ENCODE measurements at regions not wholly inside any gene's neighbourhood (a gene's known extent, or its start where the extent isn't known, plus 50 kb on each side); places are given as distances from the start of the nearest gene placed in this dataset.

GRCh38 chr13:78228940-78229339, 310.3 kb upstream of the EDNRB start:
- POLR2A ChIA-PET = no interaction called here
- DNase-seq (ENCODE audit: unreplicated experiment) = no peak
- TF ChIP-seq CTCF (IDR thresholded peaks at IDR 0.05; ENCODE audit: unreplicated experiment) = no peak
- BruUV-seq (replicated peaks) = no TSS peak
- CTCF ChIA-PET = interaction anchor here (1.0 kb wide), 1 partner anchor 12 kb away, joined by 3 read pairs; no protein-coding TSS in a partner anchor
- intact Hi-C loops (cut with micrococcal nuclease) = no loop called here
- Mint-ChIP-seq H3K4me3 (ENCODE audit: unreplicated experiment) (no peak overlapping the region), H3K27ac (ENCODE audit: low read depth, unreplicated experiment) (no peak overlapping the region), H3K36me3 (ENCODE audit: insufficient read depth, unreplicated experiment) (no peaks in the 10 kb centered on the region), H3K27me3 (ENCODE audit: insufficient read depth, unreplicated experiment) (peaks cover 42% of the 10 kb centered on the region), H3K9me3 (ENCODE audit: unreplicated experiment) (no peaks in the 10 kb centered on the region), H3K4me1 (ENCODE audit: insufficient read depth, unreplicated experiment) (no peaks in the 10 kb centered on the region)

GRCh38 chr13:78228211-78228610, 309.6 kb upstream of the EDNRB start:
- POLR2A ChIA-PET = no interaction called here
- no peaks in the 10 kb centered on the region for H3K4me1 Mint-ChIP-seq (ENCODE audit: insufficient read depth, unreplicated experiment)
- H3K4me3 Mint-ChIP-seq (ENCODE audit: unreplicated experiment) = no peak overlapping the region
- H3K27ac Mint-ChIP-seq (ENCODE audit: low read depth, unreplicated experiment) = no peak overlapping the region
- BruUV-seq (replicated peaks) = no TSS peak
- peaks cover 35% of the 10 kb centered on the region for H3K27me3 Mint-ChIP-seq (ENCODE audit: insufficient read depth, unreplicated experiment)
- CTCF ChIA-PET = no interaction called here
- no peak for TF ChIP-seq CTCF (IDR thresholded peaks at IDR 0.05; ENCODE audit: unreplicated experiment)
- no peaks in the 10 kb centered on the region for H3K36me3 Mint-ChIP-seq (ENCODE audit: insufficient read depth, unreplicated experiment)
- intact Hi-C loops (cut with micrococcal nuclease) = no loop called here
- DNase-seq (ENCODE audit: unreplicated experiment) = no peak
- H3K9me3 Mint-ChIP-seq (ENCODE audit: unreplicated experiment) = no peaks in the 10 kb centered on the region

- H3K9me3 Mint-ChIP-seq (ENCODE audit: unreplicated experiment) = no peaks in the 10 kb centered on the region
- ChIA-PET POLR2A (no interaction called here), CTCF (no interaction called here)
- intact Hi-C loops (cut with micrococcal nuclease) = no loop called here
- peaks cover 30% of the 10 kb centered on the region for H3K27me3 Mint-ChIP-seq (ENCODE audit: insufficient read depth, unreplicated experiment)
- no peak overlapping the region for H3K4me3 Mint-ChIP-seq (ENCODE audit: unreplicated experiment)
- no peak for TF ChIP-seq CTCF (IDR thresholded peaks at IDR 0.05; ENCODE audit: unreplicated experiment)
- BruUV-seq (replicated peaks) = no TSS peak
- no peak overlapping the region for H3K27ac Mint-ChIP-seq (ENCODE audit: low read depth, unreplicated experiment)
- DNase-seq (ENCODE audit: unreplicated experiment) = no peak
- H3K36me3 Mint-ChIP-seq (ENCODE audit: insufficient read depth, unreplicated experiment) = no peaks in the 10 kb centered on the region
- H3K4me1 Mint-ChIP-seq (ENCODE audit: insufficient read depth, unreplicated experiment) = no peaks in the 10 kb centered on the region
These were observed 309.1 kb upstream of the EDNRB start for GRCh38 chr13:78227709-78228108.

DNA sequence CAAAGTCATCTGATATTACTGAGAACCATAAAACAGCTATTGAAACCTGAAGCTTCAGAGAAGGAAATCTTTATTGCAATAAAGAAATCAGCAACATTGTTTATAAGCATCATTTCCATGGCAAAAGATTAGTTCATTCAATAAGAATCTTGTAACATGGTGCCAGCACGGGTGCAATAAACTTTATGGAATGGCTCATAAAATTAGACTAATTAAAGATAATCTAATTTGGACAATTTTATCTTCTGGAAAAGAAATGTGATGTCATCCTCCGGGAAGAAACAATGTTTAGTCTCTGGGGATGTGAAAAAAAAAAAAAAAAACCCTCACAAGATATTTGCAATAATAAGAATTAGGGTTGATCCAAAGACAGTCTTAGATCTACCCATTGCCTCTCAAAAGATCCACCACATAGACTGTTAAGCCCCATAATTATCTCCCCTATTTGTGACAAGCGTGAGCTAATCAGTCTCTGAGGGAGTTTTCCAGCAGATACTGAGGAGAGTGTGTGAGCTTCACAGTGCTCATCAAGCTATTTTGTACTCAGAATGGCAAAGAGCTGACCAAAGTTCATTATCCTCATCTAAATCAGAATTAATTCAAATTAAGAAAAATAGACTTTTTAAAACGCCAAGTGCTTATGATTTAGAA, 297.0 kb upstream of the EDNRB start:
- Mint-ChIP-seq H3K9me3 (ENCODE audit: unreplicated experiment) (no peaks in the 10 kb centered on the region), H3K27ac (ENCODE audit: low read depth, unreplicated experiment) (no peak overlapping the region), H3K4me1 (ENCODE audit: insufficient read depth, unreplicated experiment) (no peaks in the 10 kb centered on the region), H3K36me3 (ENCODE audit: insufficient read depth, unreplicated experiment) (no peaks in the 10 kb centered on the region), H3K4me3 (ENCODE audit: unreplicated experiment) (no peak overlapping the region), H3K27me3 (ENCODE audit: insufficient read depth, unreplicated experiment) (peaks cover 63% of the 10 kb centered on the region)
- DNase-seq (ENCODE audit: unreplicated experiment) = no peak
- ChIA-PET POLR2A (no interaction called here), CTCF (no interaction called here)
- TF ChIP-seq CTCF (IDR thresholded peaks at IDR 0.05; ENCODE audit: unreplicated experiment) = no peak
- no TSS peak for BruUV-seq (replicated peaks)
- intact Hi-C loops (cut with micrococcal nuclease) = no loop called here
